ENCODE measurements at regions not wholly inside any gene's neighbourhood (a gene's known extent, or its start where the extent isn't known, plus 50 kb on each side); places are given as distances from the start of the nearest gene placed in this dataset.

DNA sequence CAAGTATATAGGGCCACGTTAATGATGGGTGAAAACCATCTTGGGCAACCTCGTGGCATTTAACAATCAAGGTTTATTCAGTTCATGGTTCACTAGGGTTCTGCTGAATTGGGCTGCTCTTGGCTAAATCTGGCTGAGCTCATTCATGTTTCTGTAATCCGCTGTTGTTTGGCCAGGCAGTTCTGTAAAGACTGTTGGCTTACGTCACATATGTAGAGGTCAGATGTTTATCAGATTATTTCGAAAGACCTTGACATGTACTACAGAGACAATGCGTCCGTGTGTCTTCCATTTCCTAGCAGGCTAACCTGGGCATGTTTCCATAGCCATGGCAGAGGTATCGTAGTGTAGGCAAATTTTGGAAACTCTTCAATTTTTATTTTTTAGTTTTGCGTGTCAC, 190.0 kb upstream of the ZWINT start:
- no peak for TF ChIP-seq CTCF (conservative IDR thresholded peaks at IDR 0.05; ENCODE audit: low read length)
- TF ChIP-seq EZH2phosphoT487 (IDR thresholded peaks at IDR 0.05; ENCODE audit: borderline replicate concordance) = no peak
